Lower lobe of right lung (tissue), 2 donors: ENCODE measurements at regions not wholly inside any gene's neighbourhood (a gene's known extent, or its start where the extent isn't known, plus 50 kb on each side); places are given as distances from the start of the nearest gene placed in this dataset.

ENCODE experiments used
- ATAC-seq, 2 donors: fragments of 200-7000 bp; cut with Tn5 transposase; one replicate each; pipeline ENCODE4 v1.9.1; 2020 to 2022; ENCODE audit warnings: mild to moderate bottlenecking in 2 of 2, moderate library complexity in 2 of 2
- DNase-seq: peaks from one replicate; pipeline ENCODE4 v3.0.0-alpha.2; 2020
- H3K27ac ChIP-seq: fragments of 200-600 bp; one replicate; pipeline ENCODE4 v1.8.0; 2022
- H3K27me3 ChIP-seq: fragments of 200-600 bp; one replicate; pipeline ENCODE4 v1.8.0; 2022; ENCODE audit warnings: low read depth
- H3K36me3 ChIP-seq: fragments of 200-600 bp; one replicate; pipeline ENCODE4 v1.8.0; 2022; ENCODE audit warnings: mild to moderate bottlenecking
- H3K4me1 ChIP-seq: fragments of 200-600 bp; one replicate; pipeline ENCODE4 v1.8.0; 2022
- H3K4me3 ChIP-seq: fragments of 200-600 bp; one replicate; pipeline ENCODE4 v1.8.0; 2022; ENCODE audit warnings: mild to moderate bottlenecking
- H3K9me3 ChIP-seq: fragments of 200-600 bp; one replicate; pipeline ENCODE4 v1.8.0; 2022
- CTCF ChIP-seq: fragments of 200-600 bp; IDR thresholded peaks from one replicate; pipeline ENCODE4 v1.8.0; 2022; ENCODE audit warnings: antibody characterized with exemption, mild to moderate bottlenecking
- intact Hi-C: fragments of 100-400 bp; cut with DNase I; formaldehyde crosslinking; loops from one replicate; pipeline ENCODE4 v1.11.0; 2022
- donor health status: DM: no; HTN: yes; CAD: no; lungs with severe emphysema.

DNA sequence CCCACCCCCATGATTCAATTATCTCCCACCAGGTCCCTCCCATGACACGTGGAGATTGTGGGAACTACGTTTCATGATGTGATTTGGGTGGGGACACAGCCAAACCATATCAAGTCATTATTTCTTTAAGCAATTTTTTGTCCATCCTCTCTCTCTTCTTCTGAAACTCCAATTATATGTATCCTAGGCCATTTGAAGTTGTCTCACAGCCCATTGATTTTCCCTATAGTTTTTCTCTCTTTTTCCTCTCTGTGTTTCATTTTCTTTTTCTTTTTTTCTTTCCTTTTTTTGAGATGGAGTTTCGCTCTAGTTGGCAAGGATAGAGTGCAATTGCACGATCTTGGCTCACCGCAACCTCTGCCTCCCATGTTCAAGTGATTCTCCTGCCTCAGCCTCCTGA, 101.9 kb upstream of the CXCL14 start:
- Histone ChIP-seq H3K27ac (no peak overlapping the region), H3K36me3 (no peaks in the 10 kb centered on the region), H3K4me3 (no peak overlapping the region), H3K9me3 (peaks cover 18% of the 10 kb centered on the region), H3K27me3 (no peaks in the 10 kb centered on the region), H3K4me1 (no peaks in the 10 kb centered on the region)
- intact Hi-C loops = no loop called here
- no peak for ATAC-seq
- no peak for TF ChIP-seq CTCF
- DNase-seq = no peak

- Histone ChIP-seq H3K4me3 (no peak overlapping the region), H3K4me1 (no peaks in the 10 kb centered on the region), H3K27ac (no peak overlapping the region), H3K27me3 (no peaks in the 10 kb centered on the region), H3K9me3 (peaks cover 18% of the 10 kb centered on the region), H3K36me3 (no peaks in the 10 kb centered on the region)
- TF ChIP-seq CTCF = no peak
- DNase-seq (no peak), ATAC-seq (peak in 1 of 2 donors; percentile 25)
- intact Hi-C loops = no loop called here
Measured at GRCh38 chr5:135678640-135679268, 100.0 kb upstream of the CXCL14 start.

DNA sequence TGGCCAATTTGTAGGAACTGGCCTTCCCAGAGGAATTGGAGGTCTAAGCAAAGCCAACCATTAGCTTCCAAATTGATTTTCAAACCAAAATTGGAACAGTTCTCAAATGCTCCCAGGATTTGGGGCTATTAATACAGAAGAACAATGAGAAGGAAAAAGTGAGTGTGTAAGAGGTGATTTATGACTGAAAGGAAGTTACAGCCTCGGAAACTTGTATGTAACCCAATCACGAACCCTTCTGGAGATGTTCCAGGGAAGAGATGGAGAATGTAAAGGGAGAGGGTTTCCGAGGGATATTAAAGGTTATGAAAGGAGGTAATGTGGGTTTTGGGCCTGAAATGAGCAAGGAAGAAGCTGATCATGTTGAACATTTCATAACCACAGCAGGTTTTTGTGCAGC, 93.2 kb upstream of the CXCL14 start:
- ATAC-seq (no peak), DNase-seq (no peak)
- Histone ChIP-seq H3K36me3 (no peaks in the 10 kb centered on the region), H3K4me1 (no peaks in the 10 kb centered on the region), H3K27ac (no peak overlapping the region), H3K9me3 (peaks cover 6% of the 10 kb centered on the region), H3K27me3 (no peaks in the 10 kb centered on the region), H3K4me3 (no peak overlapping the region)
- no peak for TF ChIP-seq CTCF
- intact Hi-C loops = no loop called here

GRCh38 chr5:135671052-135671705, 92.4 kb upstream of the CXCL14 start:
- ATAC-seq (no peak), DNase-seq (no peak)
- H3K36me3 ChIP-seq = no peaks in the 10 kb centered on the region
- no peak overlapping the region for H3K27ac ChIP-seq
- H3K4me1 ChIP-seq = no peaks in the 10 kb centered on the region
- TF ChIP-seq CTCF = no peak
- H3K9me3 ChIP-seq = peaks cover 1% of the 10 kb centered on the region
- intact Hi-C loops = no loop called here
- no peaks in the 10 kb centered on the region for H3K27me3 ChIP-seq
- H3K4me3 ChIP-seq = no peak overlapping the region

GRCh38 chr5:135670588-135670987, 91.8 kb upstream of the CXCL14 start:
- ATAC-seq (no peak), DNase-seq (no peak)
- Histone ChIP-seq H3K4me1 (no peaks in the 10 kb centered on the region), H3K9me3 (no peaks in the 10 kb centered on the region), H3K36me3 (no peaks in the 10 kb centered on the region), H3K27me3 (no peaks in the 10 kb centered on the region), H3K4me3 (no peak overlapping the region), H3K27ac (no peak overlapping the region)
- no peak for TF ChIP-seq CTCF
- intact Hi-C loops = no loop called here
